ENCODE measurements at regions not wholly inside any gene's neighbourhood (a gene's known extent, or its start where the extent isn't known, plus 50 kb on each side); places are given as distances from the start of the nearest gene placed in this dataset.

- TF ChIP-seq ZNF616 (CRISPR knock-in tag; IDR thresholded peaks at IDR 0.05; ENCODE audit: low read depth), result no peak
- no peak for TF ChIP-seq RFXAP (CRISPR knock-in tag; IDR thresholded peaks at IDR 0.05; ENCODE audit: borderline replicate concordance)
- TF ChIP-seq MIXL1 (CRISPR knock-in tag; IDR thresholded peaks at IDR 0.05), result no peak
- no peak for TF ChIP-seq MAF1 (CRISPR knock-in tag; IDR thresholded peaks at IDR 0.05; ENCODE audit: borderline replicate concordance)
- TF ChIP-seq ZSCAN21 (CRISPR knock-in tag; IDR thresholded peaks at IDR 0.05; ENCODE audit: borderline replicate concordance), result no peak
Observed at GRCh38 chr18:29062921-29063320, 886.0 kb upstream of the CDH2 start (continued).

GRCh38 chr18:29060349-29060748 lies 883.4 kb upstream of the CDH2 start:
- H3K4me2 ChIP-seq (ENCODE audit: low read depth, low read length), result no peak overlapping the region
- intact Hi-C loops (cut with micrococcal nuclease; ENCODE audit: unreplicated experiment) (no loop called here), in situ Hi-C loops (cut with HindIII; ENCODE audit: extremely low pct_ligation_motif_present, low pct_unique_long_range_greater_than_20kb) (no loop called here)
- H3K27ac ChIP-seq (ENCODE audit: extremely low read length, insufficient read depth, low read length), result no peak overlapping the region
- CTCF ChIA-PET (ENCODE audit: low intra/inter-chr PET ratio, low total read pairs), result no interaction called here
- ATAC-seq, result no peak
- H4K20me1 ChIP-seq (ENCODE audit: insufficient read depth, low read length), result no peaks in the 10 kb centered on the region
- no peak for FAIRE-seq
- H3K9me3 ChIP-seq (ENCODE audit: low read length), result no peaks in the 10 kb centered on the region
- no peaks in the 10 kb centered on the region for H3K79me2 ChIP-seq (ENCODE audit: insufficient read depth, low read length)
- H2AFZ ChIP-seq (ENCODE audit: low read length), result no peak overlapping the region
- no peaks in the 10 kb centered on the region for H3K27me3 ChIP-seq (ENCODE audit: control insufficient read depth in 1 of 2, insufficient read depth in 2 of 2, low read length in 2 of 2)
- WGBS (ENCODE audit: low lambda C conversion rate), result 0% methylated on average over 1 of the region's 1 CpG
- TF ChIP-seq CREB3 (CRISPR knock-in tag; IDR thresholded peaks at IDR 0.05) (no peak), ZSCAN9 (CRISPR knock-in tag; IDR thresholded peaks at IDR 0.05; ENCODE audit: borderline replicate concordance) (no peak), PHF20 (CRISPR knock-in tag; IDR thresholded peaks at IDR 0.05) (no peak), KAT2B (IDR thresholded peaks at IDR 0.05; ENCODE audit: borderline replicate concordance, low read depth, low read length) (no peak), ZSCAN30 (CRISPR knock-in tag; IDR thresholded peaks at IDR 0.05) (no peak)
- DNase-seq (ENCODE audit: low spot score), result no peak
- H3K9ac ChIP-seq (ENCODE audit: insufficient read depth, low read depth, low read length), result no peak overlapping the region
- H3K36me3 ChIP-seq (replicated peaks in 1 of 2; ENCODE audit: control insufficient read depth in 1 of 2, insufficient read depth in 2 of 2, low read length in 2 of 2), result no peaks in the 10 kb centered on the region
- H3K4me3 ChIP-seq (replicated peaks in 1 of 3; ENCODE audit: insufficient read depth in 1 of 3, low read depth in 2 of 3, low read length in 3 of 3), result no peak overlapping the region
- POLR2A ChIA-PET, result no interaction called here
- BruUV-seq (replicated peaks), result no TSS peak
- H3K4me1 ChIP-seq (ENCODE audit: insufficient read depth, low read length), result no peaks in the 10 kb centered on the region
